ENCODE measurements at regions not wholly inside any gene's neighbourhood (a gene's known extent, or its start where the extent isn't known, plus 50 kb on each side); places are given as distances from the start of the nearest gene placed in this dataset.

GRCh38 chr5:88666761-88667495 is 216.1 kb downstream of the MEF2C start:
- H3K27ac Mint-ChIP-seq, result no peak overlapping the region
- peaks cover 26% of the 10 kb centered on the region for H3K4me1 Mint-ChIP-seq (ENCODE audit: low read depth)
- H3K27me3 Mint-ChIP-seq (ENCODE audit: insufficient read depth), result peaks cover 42% of the 10 kb centered on the region
- peak overlapping the region; percentile 83 for H3K4me3 Mint-ChIP-seq
- no peak for DNase-seq
- TF ChIP-seq, protein P1, sequence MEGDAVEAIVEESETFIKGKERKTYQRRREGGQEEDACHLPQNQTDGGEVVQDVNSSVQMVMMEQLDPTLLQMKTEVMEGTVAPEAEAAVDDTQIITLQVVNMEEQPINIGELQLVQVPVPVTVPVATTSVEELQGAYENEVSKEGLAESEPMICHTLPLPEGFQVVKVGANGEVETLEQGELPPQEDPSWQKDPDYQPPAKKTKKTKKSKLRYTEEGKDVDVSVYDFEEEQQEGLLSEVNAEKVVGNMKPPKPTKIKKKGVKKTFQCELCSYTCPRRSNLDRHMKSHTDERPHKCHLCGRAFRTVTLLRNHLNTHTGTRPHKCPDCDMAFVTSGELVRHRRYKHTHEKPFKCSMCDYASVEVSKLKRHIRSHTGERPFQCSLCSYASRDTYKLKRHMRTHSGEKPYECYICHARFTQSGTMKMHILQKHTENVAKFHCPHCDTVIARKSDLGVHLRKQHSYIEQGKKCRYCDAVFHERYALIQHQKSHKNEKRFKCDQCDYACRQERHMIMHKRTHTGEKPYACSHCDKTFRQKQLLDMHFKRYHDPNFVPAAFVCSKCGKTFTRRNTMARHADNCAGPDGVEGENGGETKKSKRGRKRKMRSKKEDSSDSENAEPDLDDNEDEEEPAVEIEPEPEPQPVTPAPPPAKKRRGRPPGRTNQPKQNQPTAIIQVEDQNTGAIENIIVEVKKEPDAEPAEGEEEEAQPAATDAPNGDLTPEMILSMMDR (IDR thresholded peaks at IDR 0.05), result no peak
- H3K9me3 Mint-ChIP-seq, result no peaks in the 10 kb centered on the region
- H3K36me3 Mint-ChIP-seq (ENCODE audit: low read depth), result no peaks in the 10 kb centered on the region

DNA sequence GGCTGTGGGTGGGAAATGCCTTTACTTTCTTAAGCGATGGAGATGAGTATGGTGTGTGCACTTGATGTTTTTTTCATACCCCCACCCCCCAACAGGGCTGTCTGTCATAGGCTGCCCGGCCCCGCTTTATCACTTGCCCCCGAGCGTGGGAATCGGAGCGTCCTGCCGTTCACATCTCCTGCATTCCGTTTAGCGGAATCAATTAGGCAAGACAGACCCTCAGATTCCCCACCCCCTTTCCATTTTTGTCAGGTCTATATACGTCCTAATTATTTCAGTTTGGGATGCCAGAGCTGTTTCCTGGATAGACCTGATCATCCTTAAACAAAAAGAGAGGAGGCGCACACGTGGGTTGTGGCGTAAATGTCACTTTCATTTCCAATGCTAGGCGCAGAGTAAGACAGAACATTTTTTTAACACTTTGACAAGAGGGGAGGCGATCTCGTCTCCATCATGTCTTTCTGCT is 217.2 kb downstream of the MEF2C start:
- H3K4me1 Mint-ChIP-seq (ENCODE audit: low read depth), result peaks cover 31% of the 10 kb centered on the region
- H3K27me3 Mint-ChIP-seq (ENCODE audit: insufficient read depth), result peaks cover 41% of the 10 kb centered on the region
- TF ChIP-seq, protein P1 (IDR thresholded peaks at IDR 0.05), result no peak
- H3K36me3 Mint-ChIP-seq (ENCODE audit: low read depth), result no peaks in the 10 kb centered on the region
- no peaks in the 10 kb centered on the region for H3K9me3 Mint-ChIP-seq
- peak overlapping the region; percentile 83; the same call in 1 of the 2 replicates for H3K4me3 Mint-ChIP-seq
- no peak for DNase-seq
- H3K27ac Mint-ChIP-seq, result no peak overlapping the region

- DNase-seq, result no peak
- Mint-ChIP-seq H3K36me3 (ENCODE audit: low read depth) (no peaks in the 10 kb centered on the region), H3K9me3 (no peaks in the 10 kb centered on the region), H3K27ac (no peak overlapping the region), H3K4me3 (no peak overlapping the region), H3K4me1 (ENCODE audit: low read depth) (peaks cover 36% of the 10 kb centered on the region), H3K27me3 (ENCODE audit: insufficient read depth) (peaks cover 45% of the 10 kb centered on the region)
- TF ChIP-seq, protein P1 (IDR thresholded peaks at IDR 0.05), result no peak
These were observed 218.3 kb downstream of the MEF2C start for GRCh38 chr5:88664645-88665044.

GRCh38 chr5:88663793-88664216 is 219.2 kb downstream of the MEF2C start:
- Mint-ChIP-seq H3K4me3 (no peak overlapping the region), H3K36me3 (ENCODE audit: low read depth) (no peaks in the 10 kb centered on the region), H3K27me3 (ENCODE audit: insufficient read depth) (peaks cover 47% of the 10 kb centered on the region), H3K9me3 (no peaks in the 10 kb centered on the region), H3K4me1 (ENCODE audit: low read depth) (peaks cover 36% of the 10 kb centered on the region), H3K27ac (no peak overlapping the region)
- DNase-seq, result no peak
- TF ChIP-seq, protein P1 (IDR thresholded peaks at IDR 0.05), result no peak

- Mint-ChIP-seq H3K4me1 (ENCODE audit: low read depth) (peaks cover 34% of the 10 kb centered on the region), H3K4me3 (no peak overlapping the region), H3K9me3 (no peaks in the 10 kb centered on the region), H3K36me3 (ENCODE audit: low read depth) (no peaks in the 10 kb centered on the region), H3K27ac (no peak overlapping the region), H3K27me3 (ENCODE audit: insufficient read depth) (peaks cover 41% of the 10 kb centered on the region)
- TF ChIP-seq, protein P1 (IDR thresholded peaks at IDR 0.05), result no peak
- DNase-seq, result no peak
These were observed 220.1 kb downstream of the MEF2C start for GRCh38 chr5:88662846-88663245.
